Gastrocnemius medialis (tissue), 4 donors: ENCODE measurements at regions not wholly inside any gene's neighbourhood (a gene's known extent, or its start where the extent isn't known, plus 50 kb on each side); places are given as distances from the start of the nearest gene placed in this dataset.

Experiments
- ATAC-seq, 2 donors: fragments of 150-250 bp; one replicate each; pipeline ENCODE4 v1.9.1; 2016
- DNase-seq, 2 donors: peaks; one replicate each; pipeline ENCODE4 v3.0.0-alpha.2; 2019
- H3K27ac ChIP-seq, 4 donors: fragments of 200-600 bp; sonication (generic); 1 replicate in 1 of 4; 2 replicates in 3 of 4; pipeline ENCODE4 v1.5.1; 2016 to 2018; ENCODE audit warnings: mild to moderate bottlenecking in 2 of 4, moderate library complexity in 1 of 4
- H3K27me3 ChIP-seq, 3 donors: fragments of 200-600 bp; sonication (generic) in 2 of 3; 1 replicate in 1 of 3; 2 replicates in 2 of 3; pipeline versions ENCODE4 v1.5.1 to v1.6.0; 2016 to 2019; ENCODE audit warnings: mild to moderate bottlenecking in 1 of 3, moderate library complexity in 1 of 3
- H3K36me3 ChIP-seq, 2 donors: fragments of 200-600 bp; sonication (generic) in 1 of 2; one replicate each; pipeline ENCODE4 v1.5.1; 2017 to 2018
- H3K4me1 ChIP-seq, 2 donors: fragments of 200-600 bp; sonication (generic) in 1 of 2; one replicate each; pipeline ENCODE4 v1.5.1; 2016 to 2017; ENCODE audit warnings: mild to moderate bottlenecking in 2 of 2
- H3K4me3 ChIP-seq, 4 donors: fragments of 200-600 bp; sonication (generic) in 3 of 4; 1 replicate in 1 of 4; 2 replicates in 3 of 4; pipeline ENCODE4 v1.5.1; 2016 to 2019; ENCODE audit warnings: mild to moderate bottlenecking in 2 of 4
- H3K9me3 ChIP-seq, 3 donors: fragments of 200-600 bp; sonication (generic) in 2 of 3; 1 replicate in 1 of 3; 2 replicates in 2 of 3; pipeline ENCODE4 v1.5.1; 2016 to 2019
- CTCF ChIP-seq, 5 experiments: fragments of 450-650 bp in 3 of 5; fragments of 200-600 bp in 2 of 5; sonication (generic) in 2 of 5; IDR thresholded peaks in 4 of 5; conservative IDR thresholded peaks in 1 of 5; 1 replicate in 4 of 5; 2 replicates in 1 of 5; pipeline ENCODE4 v1.5.1; 2016 to 2019; ENCODE audit warnings: antibody characterized with exemption in 5 of 5, mild to moderate bottlenecking in 3 of 5, moderate library complexity in 3 of 5
- POLR2A ChIP-seq, 2 donors: fragments of 450-650 bp; IDR thresholded peaks; one replicate each; pipeline ENCODE4 v1.6.1; 2017; ENCODE audit warnings: antibody characterized with exemption in 2 of 2, mild to moderate bottlenecking in 2 of 2, moderate library complexity in 2 of 2
- in situ Hi-C, 4 donors: fragments of 200-750 bp; cut with MboI; loops; one replicate each; pipeline versions ENCODE4 v1.15.0 to v1.8.0; 2017; ENCODE audit warnings: low sequenced_read_pairs in 4 of 4
- intact Hi-C: fragments of 100-400 bp; cut with DNase I; formaldehyde crosslinking; loops from one replicate; pipeline ENCODE4 v1.15.1; 2023; ENCODE audit warnings: low total_unique reads

GRCh38 chr17:33494151-33494550 lies 201.1 kb upstream of the ASIC2 start:
- Histone ChIP-seq H3K9me3 (no peaks in the 10 kb centered on the region), H3K4me1 (no peaks in the 10 kb centered on the region), H3K27me3 (no peaks in the 10 kb centered on the region), H3K4me3 (no peak overlapping the region), H3K36me3 (no peaks in the 10 kb centered on the region), H3K27ac (no peak overlapping the region)
- intact Hi-C loops: no loop called here
- in situ Hi-C loops: no loop called here
- no peak for TF ChIP-seq POLR2A (IDR thresholded peaks at IDR 0.05)
- no peak for TF ChIP-seq CTCF (IDR thresholded peaks at IDR 0.05 in 4 of 5, conservative IDR thresholded peaks at IDR 0.05 in 1 of 5)
- no peak for ATAC-seq
- DNase-seq: no peak

- intact Hi-C loops: no loop called here
These were observed 204.5 kb upstream of the ASIC2 start for GRCh38 chr17:33497623-33498022.

GRCh38 chr17:33498069-33498468 lies 205.0 kb upstream of the ASIC2 start:
- no peaks in the 10 kb centered on the region for H3K27me3 ChIP-seq
- intact Hi-C loops (no loop called here), in situ Hi-C loops (no loop called here)
- no peak for DNase-seq
- H3K4me1 ChIP-seq: no peaks in the 10 kb centered on the region
- no peaks in the 10 kb centered on the region for H3K36me3 ChIP-seq
- H3K4me3 ChIP-seq: no peak overlapping the region
- H3K27ac ChIP-seq: no peak overlapping the region
- H3K9me3 ChIP-seq: no peaks in the 10 kb centered on the region
- TF ChIP-seq POLR2A (IDR thresholded peaks at IDR 0.05) (no peak), CTCF (IDR thresholded peaks at IDR 0.05 in 4 of 5, conservative IDR thresholded peaks at IDR 0.05 in 1 of 5) (no peak)
- ATAC-seq: no peak

More at GRCh38 chr17:33497623-33498022, 204.5 kb upstream of the ASIC2 start:
- H3K4me3 ChIP-seq: no peak overlapping the region
- H3K4me1 ChIP-seq: no peaks in the 10 kb centered on the region
- ATAC-seq (no peak), DNase-seq (no peak)
- TF ChIP-seq CTCF (IDR thresholded peaks at IDR 0.05 in 4 of 5, conservative IDR thresholded peaks at IDR 0.05 in 1 of 5): no peak
- no peak for TF ChIP-seq POLR2A (IDR thresholded peaks at IDR 0.05)
- no peaks in the 10 kb centered on the region for H3K27me3 ChIP-seq
- no peak overlapping the region for H3K27ac ChIP-seq
- in situ Hi-C loops: no loop called here
- no peaks in the 10 kb centered on the region for H3K36me3 ChIP-seq
- H3K9me3 ChIP-seq: no peaks in the 10 kb centered on the region

- in situ Hi-C loops: no loop called here
- no peaks in the 10 kb centered on the region for H3K27me3 ChIP-seq
- intact Hi-C loops: no loop called here
- no peak for TF ChIP-seq CTCF (IDR thresholded peaks at IDR 0.05 in 4 of 5, conservative IDR thresholded peaks at IDR 0.05 in 1 of 5)
- TF ChIP-seq POLR2A (IDR thresholded peaks at IDR 0.05): no peak
- DNase-seq (no peak), ATAC-seq (no peak)
- no peaks in the 10 kb centered on the region for H3K36me3 ChIP-seq
- H3K4me1 ChIP-seq: no peaks in the 10 kb centered on the region
- H3K27ac ChIP-seq: no peak overlapping the region
- no peak overlapping the region for H3K4me3 ChIP-seq
- no peaks in the 10 kb centered on the region for H3K9me3 ChIP-seq
These were observed 205.9 kb upstream of the ASIC2 start for GRCh38 chr17:33499040-33499439.

GRCh38 chr17:33500151-33500550 lies 207.1 kb upstream of the ASIC2 start:
- TF ChIP-seq POLR2A (IDR thresholded peaks at IDR 0.05) (no peak), CTCF (IDR thresholded peaks at IDR 0.05 in 4 of 5, conservative IDR thresholded peaks at IDR 0.05 in 1 of 5) (no peak)
- Histone ChIP-seq H3K36me3 (no peaks in the 10 kb centered on the region), H3K9me3 (no peaks in the 10 kb centered on the region), H3K4me3 (no peak overlapping the region), H3K27ac (no peak overlapping the region), H3K27me3 (no peaks in the 10 kb centered on the region), H3K4me1 (no peaks in the 10 kb centered on the region)
- ATAC-seq (no peak), DNase-seq (no peak)
- intact Hi-C loops: no loop called here
- in situ Hi-C loops: loop anchor here in 1 of 4 donors (25.0 kb wide), 1 partner anchor 162 kb away; no protein-coding TSS in a partner anchor
